ENCODE measurements at regions not wholly inside any gene's neighbourhood (a gene's known extent, or its start where the extent isn't known, plus 50 kb on each side); places are given as distances from the start of the nearest gene placed in this dataset.

DNA sequence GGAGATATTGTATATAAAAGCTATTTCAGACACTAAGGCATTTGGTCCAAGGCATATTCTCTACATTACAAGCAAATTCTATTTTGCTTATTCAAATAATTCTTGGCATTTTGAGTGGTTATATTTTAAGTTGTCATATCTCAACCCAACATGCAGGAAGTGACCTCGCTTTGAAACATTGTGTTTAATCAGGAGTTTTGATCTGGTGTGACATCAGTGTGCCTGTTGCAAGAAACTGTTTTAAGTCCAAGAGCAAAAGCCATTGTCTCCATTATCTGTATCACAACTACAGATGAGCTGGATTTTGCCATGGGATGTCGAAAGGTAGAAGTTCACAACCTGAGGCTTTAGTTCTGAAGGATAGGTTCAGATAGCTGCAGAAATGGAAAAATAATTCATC is 509.9 kb upstream of the ID4 start:
- CTCF ChIA-PET, result no interaction called here
- Histone ChIP-seq H3K27me3 (ENCODE audit: insufficient read depth) (no peaks in the 10 kb centered on the region), H4K20me1 (ENCODE audit: insufficient read depth) (no peaks in the 10 kb centered on the region), H3K79me2 (ENCODE audit: insufficient read depth) (no peaks in the 10 kb centered on the region), H3K9me3 (no peaks in the 10 kb centered on the region), H3K27ac (ENCODE audit: low read depth in 2 of 2, low read length in 1 of 2) (peak overlapping the region in 1 of 2 experiments; percentile 32; a peak in 2 of 4 replicates), H3K4me3 (ENCODE audit: low read depth in 2 of 2, low read length in 1 of 2) (no peak overlapping the region), H2AFZ (ENCODE audit: low read depth) (no peak overlapping the region), H3K4me1 (ENCODE audit: control insufficient read depth in 1 of 2, insufficient read depth in 2 of 2, low read depth in 1 of 2, low read length in 1 of 2) (no peaks in the 10 kb centered on the region; a peak in 1 of 4 replicates), H3K4me2 (no peak overlapping the region), H3K36me3 (replicated peaks in 1 of 2; ENCODE audit: control insufficient read depth in 1 of 2, insufficient read depth in 2 of 2, low read length in 1 of 2) (no peaks in the 10 kb centered on the region), H3K9ac (no peak overlapping the region), H3K9me2 (no peaks in the 10 kb centered on the region), H3F3A (replicated peaks; ENCODE audit: insufficient read depth) (no peaks in the 10 kb centered on the region)
- DNase-seq, result no peak
- 13% methylated on average over 2 of the region's 2 CpGs for WGBS (ENCODE audit: low lambda C conversion rate)
- TF ChIP-seq, protein P1, sequence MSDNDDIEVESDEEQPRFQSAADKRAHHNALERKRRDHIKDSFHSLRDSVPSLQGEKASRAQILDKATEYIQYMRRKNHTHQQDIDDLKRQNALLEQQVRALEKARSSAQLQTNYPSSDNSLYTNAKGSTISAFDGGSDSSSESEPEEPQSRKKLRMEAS (IDR thresholded peaks at IDR 0.05; ENCODE audit: low read depth), result no peak
- TF ChIP-seq CHD2 (IDR thresholded peaks at IDR 0.05; ENCODE audit: low read length, partially characterized antibody), result no peak
- no peak for TF ChIP-seq MXI1 (IDR thresholded peaks at IDR 0.05; ENCODE audit: low read depth, low read length)
- TF ChIP-seq, protein P2, sequence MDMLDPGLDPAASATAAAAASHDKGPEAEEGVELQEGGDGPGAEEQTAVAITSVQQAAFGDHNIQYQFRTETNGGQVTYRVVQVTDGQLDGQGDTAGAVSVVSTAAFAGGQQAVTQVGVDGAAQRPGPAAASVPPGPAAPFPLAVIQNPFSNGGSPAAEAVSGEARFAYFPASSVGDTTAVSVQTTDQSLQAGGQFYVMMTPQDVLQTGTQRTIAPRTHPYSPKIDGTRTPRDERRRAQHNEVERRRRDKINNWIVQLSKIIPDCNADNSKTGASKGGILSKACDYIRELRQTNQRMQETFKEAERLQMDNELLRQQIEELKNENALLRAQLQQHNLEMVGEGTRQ (IDR thresholded peaks at IDR 0.05; ENCODE audit: borderline replicate concordance, low read depth, low read length), result no peak
- TF ChIP-seq JUND (IDR thresholded peaks at IDR 0.05), result no peak
- no peak for TF ChIP-seq RXRA (IDR thresholded peaks at IDR 0.05; ENCODE audit: borderline replicate concordance, low read depth)
- TF ChIP-seq, protein P3, sequence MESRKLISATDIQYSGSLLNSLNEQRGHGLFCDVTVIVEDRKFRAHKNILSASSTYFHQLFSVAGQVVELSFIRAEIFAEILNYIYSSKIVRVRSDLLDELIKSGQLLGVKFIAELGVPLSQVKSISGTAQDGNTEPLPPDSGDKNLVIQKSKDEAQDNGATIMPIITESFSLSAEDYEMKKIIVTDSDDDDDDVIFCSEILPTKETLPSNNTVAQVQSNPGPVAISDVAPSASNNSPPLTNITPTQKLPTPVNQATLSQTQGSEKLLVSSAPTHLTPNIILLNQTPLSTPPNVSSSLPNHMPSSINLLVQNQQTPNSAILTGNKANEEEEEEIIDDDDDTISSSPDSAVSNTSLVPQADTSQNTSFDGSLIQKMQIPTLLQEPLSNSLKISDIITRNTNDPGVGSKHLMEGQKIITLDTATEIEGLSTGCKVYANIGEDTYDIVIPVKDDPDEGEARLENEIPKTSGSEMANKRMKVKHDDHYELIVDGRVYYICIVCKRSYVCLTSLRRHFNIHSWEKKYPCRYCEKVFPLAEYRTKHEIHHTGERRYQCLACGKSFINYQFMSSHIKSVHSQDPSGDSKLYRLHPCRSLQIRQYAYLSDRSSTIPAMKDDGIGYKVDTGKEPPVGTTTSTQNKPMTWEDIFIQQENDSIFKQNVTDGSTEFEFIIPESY (IDR thresholded peaks at IDR 0.05; ENCODE audit: borderline replicate concordance, low read depth), result no peak
- TF ChIP-seq, protein P4, sequence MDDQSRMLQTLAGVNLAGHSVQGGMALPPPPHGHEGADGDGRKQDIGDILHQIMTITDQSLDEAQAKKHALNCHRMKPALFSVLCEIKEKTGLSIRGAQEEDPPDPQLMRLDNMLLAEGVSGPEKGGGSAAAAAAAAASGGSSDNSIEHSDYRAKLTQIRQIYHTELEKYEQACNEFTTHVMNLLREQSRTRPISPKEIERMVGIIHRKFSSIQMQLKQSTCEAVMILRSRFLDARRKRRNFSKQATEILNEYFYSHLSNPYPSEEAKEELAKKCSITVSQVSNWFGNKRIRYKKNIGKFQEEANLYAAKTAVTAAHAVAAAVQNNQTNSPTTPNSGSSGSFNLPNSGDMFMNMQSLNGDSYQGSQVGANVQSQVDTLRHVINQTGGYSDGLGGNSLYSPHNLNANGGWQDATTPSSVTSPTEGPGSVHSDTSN (IDR thresholded peaks at IDR 0.05), result no peak
- no peak for TF ChIP-seq SMC3 (IDR thresholded peaks at IDR 0.05; ENCODE audit: low read depth, low read length)
- TF ChIP-seq TAF1 (IDR thresholded peaks at IDR 0.05; ENCODE audit: borderline replicate concordance, low read depth, low read length), result no peak
- no peak for TF ChIP-seq NFIC (IDR thresholded peaks at IDR 0.05; ENCODE audit: borderline replicate concordance)
- TF ChIP-seq YY1 (IDR thresholded peaks at IDR 0.05; ENCODE audit: low read depth), result no peak
- POLR2A ChIA-PET, result no interaction called here

DNA sequence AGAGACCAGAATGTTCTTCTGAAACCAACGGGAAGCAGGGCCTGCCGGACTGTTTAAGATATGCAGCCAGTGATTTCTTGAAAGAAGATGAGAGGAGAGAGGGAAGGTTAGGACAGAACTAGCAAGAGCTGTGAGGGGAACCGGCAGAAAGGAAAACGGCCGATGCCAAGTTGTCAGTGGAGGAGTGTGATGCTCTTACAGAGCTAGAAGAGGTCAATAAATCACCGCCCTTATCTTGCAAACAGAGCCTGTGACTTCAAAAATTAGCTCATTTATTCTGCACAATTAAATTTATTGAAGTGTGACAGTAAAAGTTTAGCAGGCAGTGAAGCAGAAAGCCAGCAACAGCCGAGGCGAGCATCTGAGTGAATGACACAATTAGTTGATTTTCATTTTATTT is 509.5 kb upstream of the ID4 start:
- no peaks in the 10 kb centered on the region for H4K20me1 ChIP-seq (ENCODE audit: insufficient read depth)
- WGBS (ENCODE audit: low lambda C conversion rate), result 14% methylated on average over 8 of the region's 8 CpGs
- H3K4me1 ChIP-seq (ENCODE audit: control insufficient read depth in 1 of 2, insufficient read depth in 2 of 2, low read depth in 1 of 2, low read length in 1 of 2), result no peaks in the 10 kb centered on the region; a peak in 1 of 4 replicates
- CTCF ChIA-PET, result no interaction called here
- H3K27me3 ChIP-seq (ENCODE audit: insufficient read depth), result no peaks in the 10 kb centered on the region
- H3K36me3 ChIP-seq (replicated peaks in 1 of 2; ENCODE audit: control insufficient read depth in 1 of 2, insufficient read depth in 2 of 2, low read length in 1 of 2), result no peaks in the 10 kb centered on the region
- no peaks in the 10 kb centered on the region for H3K9me2 ChIP-seq
- no peak overlapping the region for H3K4me3 ChIP-seq (ENCODE audit: low read depth in 2 of 2, low read length in 1 of 2)
- TF ChIP-seq JUND (IDR thresholded peaks at IDR 0.05), result no peak
- TF ChIP-seq MEF2A (IDR thresholded peaks at IDR 0.05; ENCODE audit: borderline replicate concordance, low read depth), result no peak
- TF ChIP-seq ELF1 (IDR thresholded peaks at IDR 0.05), result no peak
- POLR2A ChIA-PET, result no interaction called here
- no peak overlapping the region for H3K4me2 ChIP-seq
- H3K79me2 ChIP-seq (ENCODE audit: insufficient read depth), result no peaks in the 10 kb centered on the region
- H2AFZ ChIP-seq (ENCODE audit: low read depth), result no peak overlapping the region
- H3K9me3 ChIP-seq, result no peaks in the 10 kb centered on the region
- peak overlapping the region in 1 of 2 experiments; percentile 32; a peak in 2 of 4 replicates for H3K27ac ChIP-seq (ENCODE audit: low read depth in 2 of 2, low read length in 1 of 2)
- no peak overlapping the region for H3K9ac ChIP-seq
- H3F3A ChIP-seq (replicated peaks; ENCODE audit: insufficient read depth), result no peaks in the 10 kb centered on the region
- no peak for DNase-seq
